Activated T-helper 2 cell treated with anti-CD3 and anti-CD28 coated beads, Interferon-gamma antibody, Interleukin-2, Interleukin-4, amounts not matched to agents 10 μg/mL and 5 μg/mL and 100 μg/mL, durations not matched to agents 14 hours and 24 hours and 36 hours (primary cell): ENCODE measurements at regions not wholly inside any gene's neighbourhood (a gene's known extent, or its start where the extent isn't known, plus 50 kb on each side); places are given as distances from the start of the nearest gene placed in this dataset.

Experiments used
- DNase-seq: peaks from one replicate; pipeline ENCODE4 v3.0.0; 2021; ENCODE audit warnings: low spot score
- H3K27ac Mint-ChIP-seq: one replicate; pipeline ENCODE4 v1.8.0; 2021; ENCODE audit warnings: mixed read lengths
- H3K27me3 Mint-ChIP-seq: one replicate; pipeline ENCODE4 v1.8.0; 2021; ENCODE audit warnings: low read depth, mixed read lengths
- H3K36me3 Mint-ChIP-seq: one replicate; pipeline ENCODE4 v1.8.0; 2021; ENCODE audit warnings: low read depth, mixed read lengths
- H3K4me1 Mint-ChIP-seq: one replicate; pipeline ENCODE4 v1.8.0; 2021; ENCODE audit warnings: low read depth, mixed read lengths
- H3K4me3 Mint-ChIP-seq: one replicate; pipeline ENCODE4 v1.8.0; 2021; ENCODE audit warnings: low read depth, mild to moderate bottlenecking, moderate library complexity, mixed read lengths
- H3K9me3 Mint-ChIP-seq: one replicate; pipeline ENCODE4 v1.8.0; 2021; ENCODE audit warnings: mixed read lengths
- intact Hi-C: fragments of 100-400 bp; cut with micrococcal nuclease; formaldehyde crosslinking; loops from one replicate; pipeline ENCODE4 v1.15.1; 2023

DNA sequence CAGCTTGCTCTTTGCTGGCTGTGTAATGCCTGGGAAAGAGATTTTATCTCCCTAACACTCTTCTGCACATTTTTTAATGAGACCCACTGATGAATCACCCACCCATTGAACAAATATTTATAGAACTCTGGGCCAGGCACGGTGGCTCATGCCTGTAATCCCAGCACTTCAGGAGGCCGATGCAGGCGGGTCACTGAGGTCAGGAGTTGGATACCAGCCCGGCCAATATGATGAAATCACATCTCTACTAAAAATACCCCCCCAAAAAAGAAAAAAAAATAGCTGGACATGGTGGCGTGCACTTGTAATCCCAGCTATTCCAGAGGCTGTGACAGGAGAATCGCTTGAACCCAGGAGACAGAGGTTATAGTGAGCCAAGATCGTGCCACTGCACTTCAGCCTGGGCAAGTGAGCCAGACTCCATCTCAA is 82.1 kb upstream of the SIRPA start:
- H3K27me3 Mint-ChIP-seq, result peaks cover 44% of the 10 kb centered on the region
- H3K27ac Mint-ChIP-seq, result no peak overlapping the region
- no peak for DNase-seq
- no peaks in the 10 kb centered on the region for H3K36me3 Mint-ChIP-seq
- intact Hi-C loops, result no loop called here
- H3K9me3 Mint-ChIP-seq, result no peaks in the 10 kb centered on the region
- H3K4me1 Mint-ChIP-seq, result no peaks in the 10 kb centered on the region
- no peak overlapping the region for H3K4me3 Mint-ChIP-seq

DNA sequence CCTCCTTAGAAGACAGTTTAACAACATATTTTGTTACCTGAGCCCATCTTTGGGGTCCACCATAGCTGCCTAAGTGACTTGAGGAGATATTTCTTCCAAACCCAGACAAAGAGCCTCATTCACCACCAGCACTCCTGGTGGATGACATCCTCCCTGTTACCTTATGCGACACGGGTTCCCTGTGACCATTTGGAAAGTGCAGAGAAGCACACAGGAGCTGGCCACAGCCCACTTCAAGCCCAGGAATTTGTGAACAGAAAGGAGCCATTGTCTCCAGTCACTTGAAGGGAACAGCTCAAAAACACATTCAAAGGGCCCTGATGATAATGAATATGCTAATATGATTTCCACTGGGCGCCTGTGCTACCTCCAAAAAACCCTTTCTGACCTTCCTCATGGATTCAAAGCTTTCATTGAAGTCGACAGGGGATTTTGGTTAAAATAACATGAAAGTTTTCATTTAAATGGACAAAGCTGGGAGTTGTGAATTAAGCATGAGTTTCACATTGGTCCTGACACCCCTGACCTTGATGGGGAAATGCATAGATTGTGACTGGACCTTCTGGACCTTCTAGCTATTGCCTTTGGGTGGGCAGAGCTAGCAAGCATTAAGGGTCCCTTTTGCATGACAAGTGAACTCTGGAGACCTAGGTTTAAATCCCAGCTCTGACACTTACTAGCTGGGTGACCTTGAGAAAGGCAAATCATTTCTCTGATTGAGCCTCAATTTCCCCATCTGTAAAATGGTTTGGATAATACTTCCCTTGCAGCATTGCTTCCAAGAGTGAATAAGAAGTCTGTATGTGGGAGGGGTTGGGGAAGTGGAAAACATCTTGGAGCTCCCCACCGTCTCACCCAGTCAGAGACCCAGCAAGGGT is 83.3 kb upstream of the SIRPA start:
- no peaks in the 10 kb centered on the region for H3K4me1 Mint-ChIP-seq
- no peaks in the 10 kb centered on the region for H3K36me3 Mint-ChIP-seq
- no peak for DNase-seq
- H3K27ac Mint-ChIP-seq, result no peak overlapping the region
- no peak overlapping the region for H3K4me3 Mint-ChIP-seq
- H3K27me3 Mint-ChIP-seq, result peaks cover 39% of the 10 kb centered on the region
- H3K9me3 Mint-ChIP-seq, result no peaks in the 10 kb centered on the region
- intact Hi-C loops, result no loop called here

DNA sequence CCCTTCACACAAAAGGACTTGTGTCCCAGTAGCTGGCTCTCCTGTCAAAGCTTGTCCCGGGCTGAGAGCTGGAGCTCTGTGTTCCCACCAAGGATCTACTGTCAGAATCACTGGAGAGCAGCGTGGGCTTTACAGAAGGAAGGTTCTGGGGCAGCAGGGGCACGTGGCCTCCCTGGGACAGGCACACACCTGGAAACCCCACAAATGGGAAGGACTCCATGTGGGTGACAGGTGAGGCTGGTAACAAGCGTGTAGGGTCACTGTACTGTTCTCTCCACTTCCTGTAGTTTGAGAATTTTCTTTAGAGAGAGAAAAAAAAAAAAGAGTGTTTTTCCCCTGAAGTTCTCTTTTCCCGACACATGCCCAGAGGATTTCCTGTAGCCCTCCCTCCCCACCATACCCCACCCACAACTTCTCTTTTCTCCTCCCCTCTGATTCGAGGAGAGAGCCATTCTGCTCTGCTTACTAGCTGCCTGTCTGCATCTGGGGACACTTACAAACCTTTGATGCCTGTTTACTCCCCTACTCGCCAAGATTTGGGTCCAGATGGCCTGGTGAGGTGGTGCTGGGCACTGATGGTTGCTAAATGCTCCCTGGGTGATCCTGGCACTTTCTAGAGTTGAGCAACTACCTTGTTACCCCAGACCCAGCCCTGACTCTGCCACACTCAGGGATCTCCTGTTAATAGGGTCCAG is 84.1 kb upstream of the SIRPA start:
- Mint-ChIP-seq H3K4me1 (no peaks in the 10 kb centered on the region), H3K4me3 (no peak overlapping the region), H3K27ac (no peak overlapping the region), H3K36me3 (no peaks in the 10 kb centered on the region), H3K27me3 (peaks cover 31% of the 10 kb centered on the region), H3K9me3 (no peaks in the 10 kb centered on the region)
- intact Hi-C loops, result no loop called here
- no peak for DNase-seq

DNA sequence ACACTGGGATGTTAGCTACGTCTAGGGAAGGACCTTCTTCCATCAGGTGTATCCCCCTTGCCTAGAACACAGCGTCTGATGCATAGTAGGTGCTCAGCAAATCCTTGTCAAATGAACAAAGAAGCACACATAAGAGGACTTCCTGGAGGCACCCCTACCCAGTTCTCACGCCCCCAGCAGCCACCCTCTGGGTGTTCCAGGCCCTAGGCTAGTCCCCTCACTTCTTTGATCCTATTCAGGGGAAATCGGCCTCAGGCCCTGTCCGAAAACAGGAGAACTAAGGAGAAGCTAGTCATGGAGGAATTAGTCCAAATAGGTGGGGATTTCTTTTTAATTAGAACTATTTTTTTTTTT is 84.7 kb upstream of the SIRPA start:
- Mint-ChIP-seq H3K27me3 (peaks cover 27% of the 10 kb centered on the region), H3K36me3 (no peaks in the 10 kb centered on the region), H3K4me1 (no peaks in the 10 kb centered on the region), H3K9me3 (no peaks in the 10 kb centered on the region), H3K27ac (no peak overlapping the region), H3K4me3 (no peak overlapping the region)
- intact Hi-C loops, result no loop called here
- no peak for DNase-seq

DNA sequence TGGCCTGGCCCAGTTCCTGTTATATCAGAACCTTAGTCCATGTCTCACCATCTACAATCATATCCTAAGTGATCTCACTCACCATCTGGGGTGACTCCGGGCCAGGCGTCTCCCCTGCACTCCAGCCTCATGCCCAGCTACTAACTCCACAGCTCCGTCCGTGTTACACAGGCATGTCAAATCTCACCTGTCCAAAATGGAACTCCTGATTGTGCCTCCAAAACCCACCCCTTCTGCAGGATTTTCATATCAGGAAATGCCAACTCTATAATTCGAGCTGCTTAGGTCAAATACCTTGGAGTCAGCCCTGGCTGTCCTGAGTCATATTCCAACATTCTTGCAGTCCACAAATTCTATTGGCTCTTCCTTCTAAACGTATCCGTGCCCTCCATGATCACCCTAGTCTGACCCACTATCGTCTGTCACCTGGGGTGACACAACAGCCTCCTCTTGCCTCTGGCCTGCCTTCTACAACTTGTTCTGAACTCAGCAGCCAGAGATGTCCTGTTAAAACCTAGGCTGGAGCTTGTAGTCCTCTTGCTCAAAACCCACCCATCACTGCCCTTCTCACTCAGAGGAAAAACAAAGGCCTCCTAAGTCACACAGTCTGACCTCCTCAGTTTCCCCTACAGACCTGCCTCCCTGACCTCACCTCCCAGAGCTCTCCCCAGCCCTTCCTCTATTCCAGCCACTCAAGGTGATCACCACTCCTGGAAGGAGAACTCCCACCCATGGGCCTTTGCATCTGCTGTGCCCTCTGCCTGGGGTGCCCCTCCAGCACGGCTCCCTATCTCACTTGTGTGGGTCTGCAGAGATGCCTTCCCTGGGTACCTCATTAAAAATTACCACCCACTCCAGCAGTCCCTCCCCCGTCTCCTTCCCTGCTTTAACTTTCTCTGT is 85.3 kb upstream of the SIRPA start:
- DNase-seq, result no peak
- H3K27me3 Mint-ChIP-seq, result peaks cover 27% of the 10 kb centered on the region
- H3K4me3 Mint-ChIP-seq, result no peak overlapping the region
- no peaks in the 10 kb centered on the region for H3K36me3 Mint-ChIP-seq
- intact Hi-C loops, result loop anchor here (10.0 kb wide), 1 partner anchor 65 kb away; no protein-coding TSS in a partner anchor
- no peaks in the 10 kb centered on the region for H3K4me1 Mint-ChIP-seq
- H3K9me3 Mint-ChIP-seq, result no peaks in the 10 kb centered on the region
- no peak overlapping the region for H3K27ac Mint-ChIP-seq

DNA sequence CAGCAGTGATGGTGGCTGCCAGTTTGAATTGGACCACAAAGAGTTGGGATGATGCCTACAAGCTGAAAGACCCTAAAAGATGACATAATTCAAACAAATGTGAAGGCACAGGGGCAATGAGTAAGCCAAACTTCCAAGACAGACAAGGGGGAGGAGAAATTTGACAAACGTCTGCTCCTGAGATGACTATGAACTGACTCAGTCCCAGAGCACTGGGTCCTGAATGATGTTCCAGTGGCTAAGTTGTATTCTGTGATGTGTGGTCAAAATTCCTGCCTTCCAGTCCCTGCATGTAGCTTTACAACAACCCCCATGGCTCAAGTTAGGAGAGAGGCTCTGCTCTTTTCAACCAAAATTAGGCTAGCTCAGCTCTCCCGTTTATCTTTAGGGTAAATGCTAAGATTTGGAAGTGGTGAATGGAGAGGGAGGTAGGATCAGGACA is 86.1 kb upstream of the SIRPA start:
- Mint-ChIP-seq H3K9me3 (no peaks in the 10 kb centered on the region), H3K27ac (no peak overlapping the region), H3K27me3 (peaks cover 30% of the 10 kb centered on the region), H3K36me3 (no peaks in the 10 kb centered on the region), H3K4me3 (no peak overlapping the region), H3K4me1 (no peaks in the 10 kb centered on the region)
- no peak for DNase-seq
- intact Hi-C loops, result loop anchor here (10.0 kb wide), 1 partner anchor 66 kb away; no protein-coding TSS in a partner anchor

DNA sequence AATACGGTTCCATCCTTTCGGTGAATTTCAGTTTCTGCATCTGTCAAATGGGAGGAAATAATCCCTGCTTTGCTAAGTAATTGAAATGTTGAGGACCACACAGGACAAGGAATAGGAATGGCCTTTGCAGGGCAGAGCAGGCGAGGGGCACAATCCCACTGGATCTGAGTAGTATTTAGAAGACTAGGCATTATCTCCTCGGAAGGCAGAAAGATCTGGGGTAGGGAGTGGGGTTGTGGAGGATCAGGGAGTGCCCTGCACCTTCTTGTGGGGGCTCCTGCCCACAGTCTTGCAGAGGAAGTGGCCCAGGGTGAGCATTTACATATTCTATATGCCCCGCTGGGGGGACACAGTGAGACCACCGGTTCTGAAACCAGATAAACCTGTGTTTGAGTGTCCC is 87.1 kb upstream of the SIRPA start:
- no peak overlapping the region for H3K27ac Mint-ChIP-seq

DNA sequence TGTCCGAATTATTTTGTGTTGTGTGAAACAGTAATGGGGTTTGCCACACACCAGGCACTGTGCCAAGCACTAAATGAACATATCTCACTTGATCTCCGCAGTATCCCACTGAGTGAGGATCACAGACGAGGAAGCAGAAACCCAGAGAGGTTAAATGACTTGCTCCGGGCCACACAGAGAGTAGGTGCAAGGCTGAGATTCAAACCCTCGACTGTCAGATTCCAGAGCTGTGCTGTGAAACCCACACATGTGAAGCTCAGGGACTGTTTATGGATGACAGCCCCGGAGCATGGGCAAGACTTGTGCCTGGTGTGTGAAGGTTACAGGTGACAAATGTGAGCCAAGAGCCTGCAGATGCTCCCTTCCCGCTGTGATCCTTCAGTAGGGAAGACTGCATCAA is 87.8 kb upstream of the SIRPA start:
- Mint-ChIP-seq H3K36me3 (no peaks in the 10 kb centered on the region), H3K4me3 (no peak overlapping the region), H3K27me3 (peaks cover 37% of the 10 kb centered on the region), H3K4me1 (peaks cover 3% of the 10 kb centered on the region), H3K27ac (no peak overlapping the region), H3K9me3 (no peaks in the 10 kb centered on the region)
- DNase-seq, result no peak
- intact Hi-C loops, result loop anchor here (10.0 kb wide), 1 partner anchor 67 kb away; no protein-coding TSS in a partner anchor

More for the DNA sequence above, 87.1 kb upstream of the SIRPA start:
- Mint-ChIP-seq H3K36me3 (no peaks in the 10 kb centered on the region), H3K27me3 (peaks cover 33% of the 10 kb centered on the region), H3K4me3 (no peak overlapping the region), H3K4me1 (no peaks in the 10 kb centered on the region), H3K9me3 (no peaks in the 10 kb centered on the region)
- DNase-seq, result no peak
- intact Hi-C loops, result loop anchor here (10.0 kb wide), 1 partner anchor 67 kb away; no protein-coding TSS in a partner anchor

DNA sequence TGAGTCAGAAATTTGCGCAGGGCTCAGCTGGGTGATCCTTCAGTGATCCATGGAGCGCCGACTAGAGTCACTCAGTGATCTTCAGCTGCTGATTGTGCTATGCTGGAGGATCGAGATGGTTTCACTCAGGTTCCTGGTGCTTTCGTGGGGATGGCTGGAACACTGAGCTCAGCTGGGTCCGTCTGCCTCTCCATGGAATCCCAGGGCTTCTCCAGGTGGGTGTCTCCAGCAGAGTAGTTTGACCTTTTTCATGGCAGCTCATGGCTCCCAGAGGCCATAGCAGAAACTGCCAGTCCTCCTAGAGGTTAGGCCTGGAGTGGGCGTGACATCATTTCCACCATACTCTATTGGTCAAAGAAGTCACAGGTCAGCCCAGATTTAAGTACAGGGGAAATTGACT is 88.8 kb upstream of the SIRPA start:
- H3K27me3 Mint-ChIP-seq, result peaks cover 46% of the 10 kb centered on the region
- no peak for DNase-seq
- intact Hi-C loops, result loop anchor here (10.0 kb wide), 1 partner anchor 68 kb away; no protein-coding TSS in a partner anchor
- no peak overlapping the region for H3K4me3 Mint-ChIP-seq
- H3K4me1 Mint-ChIP-seq, result peaks cover 7% of the 10 kb centered on the region
- H3K36me3 Mint-ChIP-seq, result no peaks in the 10 kb centered on the region
- H3K27ac Mint-ChIP-seq, result no peak overlapping the region
- no peaks in the 10 kb centered on the region for H3K9me3 Mint-ChIP-seq

DNA sequence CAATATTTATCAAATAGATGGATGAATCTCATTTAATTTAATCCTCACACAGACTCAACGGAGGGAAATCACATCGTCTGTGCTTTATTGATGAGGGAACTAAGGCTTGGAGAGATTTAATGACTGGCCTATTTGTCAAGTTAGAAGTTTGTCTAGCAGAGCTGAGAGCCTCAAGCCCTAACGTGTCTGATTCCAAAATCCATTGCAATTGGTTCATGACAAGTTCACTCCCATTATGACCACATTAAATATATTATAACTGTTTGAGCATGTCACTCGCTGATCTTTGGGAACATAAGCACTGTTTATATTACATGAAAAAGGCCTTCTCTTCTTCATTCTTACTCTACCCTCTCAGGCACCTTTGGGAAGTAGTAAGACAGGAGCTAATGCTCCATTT is 89.4 kb upstream of the SIRPA start:
- no peak for DNase-seq
- H3K4me3 Mint-ChIP-seq, result no peak overlapping the region
- no peaks in the 10 kb centered on the region for H3K9me3 Mint-ChIP-seq
- no peaks in the 10 kb centered on the region for H3K36me3 Mint-ChIP-seq
- H3K27me3 Mint-ChIP-seq, result peaks cover 44% of the 10 kb centered on the region
- H3K27ac Mint-ChIP-seq, result no peak overlapping the region
- peaks cover 7% of the 10 kb centered on the region for H3K4me1 Mint-ChIP-seq
- intact Hi-C loops, result loop anchor here (10.0 kb wide), 1 partner anchor 69 kb away; no protein-coding TSS in a partner anchor

DNA sequence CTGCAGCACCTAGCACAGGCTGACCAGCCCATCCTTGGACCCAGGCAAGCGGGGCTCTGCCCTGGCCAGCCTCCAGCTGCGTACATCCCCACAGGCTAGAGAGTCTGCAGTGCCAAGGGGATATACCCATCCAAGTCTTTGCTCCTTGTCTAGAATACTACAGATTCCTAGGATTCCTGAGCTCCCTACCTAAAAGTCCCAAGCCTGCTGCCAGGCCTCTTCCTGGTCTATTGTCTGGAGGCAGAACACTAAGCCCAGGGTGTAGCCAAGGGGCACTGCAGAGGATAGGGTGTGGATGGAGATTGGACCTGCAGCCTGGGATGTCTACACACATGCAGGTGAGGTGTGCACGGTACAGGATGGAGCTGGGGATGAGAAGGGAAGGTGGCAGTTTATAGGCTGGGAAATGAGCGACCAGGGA is 90.0 kb upstream of the SIRPA start:
- DNase-seq, result no peak
- Mint-ChIP-seq H3K9me3 (no peaks in the 10 kb centered on the region), H3K27ac (no peak overlapping the region), H3K4me1 (peaks cover 7% of the 10 kb centered on the region), H3K4me3 (no peak overlapping the region), H3K27me3 (peaks cover 45% of the 10 kb centered on the region), H3K36me3 (no peaks in the 10 kb centered on the region)
- intact Hi-C loops, result loop anchor here (10.0 kb wide), 1 partner anchor 70 kb away; no protein-coding TSS in a partner anchor

DNA sequence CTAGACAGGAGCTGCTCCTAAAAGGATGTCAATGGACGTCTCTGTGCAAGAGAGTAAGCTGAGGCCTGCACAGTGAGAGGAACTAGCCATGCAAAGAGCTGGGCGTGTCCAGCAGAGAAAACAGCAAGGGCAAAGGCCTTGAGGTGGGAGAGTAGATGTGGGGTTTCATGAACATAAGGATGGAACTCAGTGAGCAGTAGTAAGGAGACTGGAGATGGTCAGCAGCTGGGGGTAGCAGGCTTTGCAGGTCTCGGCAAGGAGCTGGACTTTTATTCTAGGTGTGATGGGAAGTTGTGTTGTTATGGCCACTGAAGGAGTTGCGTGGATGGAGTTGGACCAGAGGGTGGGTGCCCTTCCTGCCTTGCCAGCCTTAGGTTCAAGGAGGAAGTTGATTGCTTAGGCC is 90.7 kb upstream of the SIRPA start:
- intact Hi-C loops, result loop anchor here (10.0 kb wide), 1 partner anchor 70 kb away; no protein-coding TSS in a partner anchor
- Mint-ChIP-seq H3K4me3 (no peak overlapping the region), H3K9me3 (no peaks in the 10 kb centered on the region), H3K27me3 (peaks cover 45% of the 10 kb centered on the region), H3K4me1 (peaks cover 7% of the 10 kb centered on the region), H3K27ac (no peak overlapping the region), H3K36me3 (no peaks in the 10 kb centered on the region)
- DNase-seq, result no peak
